HG02623 (cell line): ENCODE measurements at regions not wholly inside any gene's neighbourhood (a gene's known extent, or its start where the extent isn't known, plus 50 kb on each side); places are given as distances from the start of the nearest gene placed in this dataset.

ENCODE experiments used
- ATAC-seq: cut with Tn5 transposase; IDR thresholded peaks from one replicate; pipeline ENCODE4 v1.9.1; 2021; ENCODE audit warnings: moderate library complexity; ENCODE audit not compliant: unreplicated experiment

DNA sequence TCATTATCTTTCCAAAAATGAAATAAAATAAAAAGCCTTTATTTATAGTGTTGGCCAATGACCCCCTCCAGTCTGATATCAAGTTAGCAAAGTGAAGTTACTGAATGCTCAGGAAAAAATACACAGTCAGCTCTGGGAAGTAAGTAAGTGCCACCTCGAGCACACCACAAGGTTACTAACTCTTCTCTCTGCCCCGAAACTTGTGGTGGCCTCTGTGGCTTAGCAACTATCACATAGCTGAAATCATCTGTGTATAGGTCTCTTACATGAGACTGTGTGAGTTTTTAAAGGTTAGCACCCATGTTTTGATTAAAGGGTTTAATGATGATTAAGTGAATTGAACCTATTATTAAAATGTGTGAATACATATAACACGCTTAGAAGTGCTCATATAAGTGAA is 161.4 kb upstream of the KLF4 start:
- ATAC-seq = no peak

DNA sequence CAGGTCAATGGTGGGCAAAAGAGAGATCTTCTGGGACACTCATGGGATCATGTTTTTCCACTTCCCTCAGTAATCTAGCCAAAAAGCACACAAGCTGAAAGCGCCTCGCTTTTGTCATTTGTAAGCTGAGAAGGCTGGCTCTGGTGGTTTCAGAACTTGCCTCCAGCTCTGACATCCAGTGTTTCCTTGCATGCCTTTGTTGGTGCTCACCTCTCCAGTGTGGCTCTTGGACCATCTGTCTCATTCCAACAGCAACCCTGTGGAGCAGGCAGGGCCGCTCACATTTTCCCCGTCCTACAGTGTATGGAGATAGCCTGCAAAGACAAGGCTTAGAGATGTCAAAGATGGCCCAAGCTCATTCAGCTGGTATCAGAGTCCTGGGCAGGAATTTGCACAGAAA is 160.8 kb upstream of the KLF4 start:
- ATAC-seq = no peak

DNA sequence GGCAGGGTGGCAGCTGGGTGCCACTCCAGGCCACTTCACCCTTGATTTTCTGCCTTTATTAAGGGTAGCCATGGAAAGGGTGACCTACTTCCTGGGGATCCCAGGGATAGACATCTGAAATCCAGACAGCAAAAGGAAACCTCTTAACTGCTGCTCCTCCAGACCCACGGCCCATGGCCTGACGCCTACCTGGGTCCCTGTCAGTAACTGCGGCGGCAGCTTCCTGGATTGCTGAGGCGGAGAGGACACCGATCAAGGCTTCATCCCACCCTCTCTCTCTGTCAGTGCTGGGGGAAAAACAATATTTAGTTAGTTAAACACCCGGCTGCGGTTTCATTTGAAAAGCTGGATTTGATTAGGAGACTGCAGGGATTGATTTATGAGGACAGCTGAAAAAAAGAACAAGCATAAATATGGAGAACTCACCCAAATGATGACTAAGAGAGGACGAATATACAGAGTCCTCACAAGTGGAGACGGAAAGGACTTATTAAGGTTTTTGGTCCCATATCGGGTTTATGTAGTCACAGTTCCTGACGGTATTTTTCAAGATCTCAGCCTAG is 158.7 kb upstream of the KLF4 start:
- ATAC-seq = no peak

DNA sequence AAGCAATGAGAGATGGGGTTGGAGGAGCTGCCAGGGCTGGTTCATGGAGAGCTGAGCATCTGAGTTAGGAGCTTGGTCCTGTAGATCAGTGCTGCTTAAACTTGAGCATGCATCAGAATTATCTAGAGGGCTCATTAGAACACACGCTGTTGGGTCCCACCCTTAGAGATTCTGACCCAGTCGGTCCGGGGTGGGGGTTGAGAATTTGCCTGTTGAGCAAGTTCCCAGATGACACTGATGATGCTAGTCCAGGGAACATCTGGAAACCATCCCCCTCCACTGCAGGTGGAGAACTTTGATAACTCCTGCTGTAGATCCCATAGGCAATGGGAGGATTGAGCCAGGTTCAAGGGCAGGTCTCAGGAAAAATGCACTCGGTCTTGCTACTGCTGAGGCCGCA is 158.0 kb upstream of the KLF4 start:
- no peak for ATAC-seq

DNA sequence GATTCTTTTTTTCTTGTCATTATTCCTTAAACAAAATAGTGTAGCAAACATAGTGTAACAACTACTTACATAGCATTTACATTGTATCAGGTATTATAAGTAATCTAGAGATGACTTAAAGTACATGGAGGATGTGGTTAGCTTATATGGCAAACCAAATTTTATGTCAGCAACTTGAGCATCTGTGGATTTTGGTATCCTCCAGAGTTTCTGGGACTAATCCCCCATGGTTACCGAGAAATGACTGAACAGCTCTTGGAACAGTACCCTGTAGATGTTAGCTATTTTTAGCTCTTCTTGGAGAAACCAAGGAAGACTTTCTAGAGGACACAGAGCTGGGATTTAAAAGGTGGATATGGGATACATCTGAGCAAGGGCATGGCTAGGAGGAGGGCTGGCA is 157.6 kb upstream of the KLF4 start:
- no peak for ATAC-seq

DNA sequence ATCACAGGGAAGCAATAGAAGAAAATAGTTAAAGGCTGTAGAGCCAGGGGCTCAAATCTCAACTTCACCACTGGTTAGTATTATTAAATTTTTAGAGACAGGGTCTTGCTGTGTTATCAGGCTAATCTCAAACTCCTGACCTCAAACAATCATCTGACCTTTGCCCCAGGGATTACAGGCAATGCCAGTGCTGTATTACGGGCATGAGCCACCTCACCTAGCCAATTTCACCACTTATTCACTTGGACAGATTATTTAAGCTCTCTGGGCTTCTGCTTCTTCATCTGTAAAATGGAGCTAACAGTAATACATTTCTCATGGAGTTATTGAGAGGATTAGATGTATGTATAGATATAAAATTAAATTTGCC is 155.9 kb upstream of the KLF4 start:
- no peak for ATAC-seq

DNA sequence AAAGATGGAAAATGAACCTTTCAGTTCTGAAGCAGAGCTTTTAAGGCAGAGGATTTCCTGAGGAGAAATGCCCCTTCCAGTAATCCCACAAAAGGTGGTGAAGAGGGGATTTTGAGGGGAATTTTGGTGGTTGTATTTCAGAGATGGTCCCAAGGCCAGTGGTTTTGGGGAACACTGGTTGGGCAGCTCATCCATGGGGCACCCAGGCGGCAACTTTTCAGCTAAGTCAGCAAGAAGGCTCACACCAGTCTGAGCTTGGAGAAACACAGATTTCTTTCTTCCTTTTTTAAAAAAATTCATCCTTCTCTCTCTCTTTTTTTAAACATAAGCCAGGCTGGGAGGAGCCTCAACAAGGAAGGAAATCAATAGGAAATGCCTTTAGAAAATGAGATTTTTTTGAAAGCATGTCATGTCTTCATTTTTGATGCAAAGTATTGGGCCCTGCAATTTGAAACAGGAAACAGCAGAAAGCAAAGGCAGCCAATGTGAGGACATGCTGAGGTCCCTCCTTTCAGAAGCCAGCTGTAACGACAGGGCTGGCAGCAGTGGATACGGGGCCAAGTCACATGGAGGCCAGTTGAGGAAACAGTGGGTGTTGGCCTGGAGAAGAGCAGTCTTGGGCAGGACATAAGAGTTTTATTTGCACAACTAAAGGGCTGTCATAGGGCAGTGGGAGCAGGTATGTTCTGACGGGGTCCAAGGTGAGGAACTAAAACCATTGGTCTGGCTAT is 155.3 kb upstream of the KLF4 start:
- ATAC-seq = no peak

DNA sequence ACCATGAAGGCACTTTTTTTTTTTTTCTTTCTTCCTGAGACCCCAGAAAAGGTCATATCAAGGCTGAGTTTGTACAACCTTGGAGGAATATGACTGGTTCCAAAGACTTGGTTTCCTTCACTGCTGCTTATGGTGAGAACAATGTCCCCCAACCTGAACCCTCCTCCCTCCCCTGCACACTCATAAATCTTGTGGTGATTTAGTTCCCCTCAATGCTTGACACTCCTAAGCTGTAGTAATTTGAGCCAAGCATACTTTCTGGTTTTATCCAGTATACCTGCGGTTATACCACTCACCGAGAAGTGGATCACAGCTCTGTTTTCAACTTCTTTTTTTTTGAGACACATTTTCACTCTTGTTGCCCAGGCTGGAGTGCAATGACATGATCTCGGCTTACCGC is 149.9 kb upstream of the KLF4 start:
- no peak for ATAC-seq

DNA sequence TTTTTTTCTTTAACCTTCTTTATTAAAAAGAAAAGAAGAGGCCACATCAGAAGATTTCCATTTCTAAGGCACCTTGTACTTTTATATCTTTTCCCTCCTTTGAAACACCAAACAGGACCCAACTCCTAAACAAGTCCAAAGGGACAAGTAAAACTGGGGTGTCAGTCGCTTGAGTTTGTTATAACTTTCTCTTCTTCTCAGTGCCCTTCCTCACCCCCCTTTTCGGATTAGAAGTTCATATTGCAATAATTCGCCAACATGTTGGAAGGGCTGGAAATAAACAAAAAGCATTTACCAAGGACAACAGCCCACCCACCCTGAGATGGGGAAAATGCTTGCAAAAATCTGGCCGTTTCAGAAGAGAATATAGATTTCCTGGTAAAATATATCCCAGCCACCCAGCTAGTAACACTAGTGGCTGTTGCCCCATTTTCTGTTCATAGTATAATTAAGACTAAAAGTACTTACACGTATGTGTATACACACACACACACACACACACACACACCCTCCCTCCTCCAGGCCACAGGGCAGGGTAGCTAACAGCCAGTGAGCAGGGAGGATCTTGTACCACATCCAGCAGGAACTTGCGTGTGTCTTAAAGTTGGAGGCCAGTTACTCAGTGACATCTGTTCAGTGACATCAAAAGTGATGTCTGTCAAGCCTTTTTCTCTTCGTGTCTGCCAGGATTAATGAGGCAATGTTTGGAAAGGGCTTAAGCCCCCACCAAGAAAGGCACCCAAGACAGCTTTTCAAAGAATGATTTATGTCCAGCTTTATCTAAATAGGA is 149.1 kb upstream of the KLF4 start:
- no peak for ATAC-seq

DNA sequence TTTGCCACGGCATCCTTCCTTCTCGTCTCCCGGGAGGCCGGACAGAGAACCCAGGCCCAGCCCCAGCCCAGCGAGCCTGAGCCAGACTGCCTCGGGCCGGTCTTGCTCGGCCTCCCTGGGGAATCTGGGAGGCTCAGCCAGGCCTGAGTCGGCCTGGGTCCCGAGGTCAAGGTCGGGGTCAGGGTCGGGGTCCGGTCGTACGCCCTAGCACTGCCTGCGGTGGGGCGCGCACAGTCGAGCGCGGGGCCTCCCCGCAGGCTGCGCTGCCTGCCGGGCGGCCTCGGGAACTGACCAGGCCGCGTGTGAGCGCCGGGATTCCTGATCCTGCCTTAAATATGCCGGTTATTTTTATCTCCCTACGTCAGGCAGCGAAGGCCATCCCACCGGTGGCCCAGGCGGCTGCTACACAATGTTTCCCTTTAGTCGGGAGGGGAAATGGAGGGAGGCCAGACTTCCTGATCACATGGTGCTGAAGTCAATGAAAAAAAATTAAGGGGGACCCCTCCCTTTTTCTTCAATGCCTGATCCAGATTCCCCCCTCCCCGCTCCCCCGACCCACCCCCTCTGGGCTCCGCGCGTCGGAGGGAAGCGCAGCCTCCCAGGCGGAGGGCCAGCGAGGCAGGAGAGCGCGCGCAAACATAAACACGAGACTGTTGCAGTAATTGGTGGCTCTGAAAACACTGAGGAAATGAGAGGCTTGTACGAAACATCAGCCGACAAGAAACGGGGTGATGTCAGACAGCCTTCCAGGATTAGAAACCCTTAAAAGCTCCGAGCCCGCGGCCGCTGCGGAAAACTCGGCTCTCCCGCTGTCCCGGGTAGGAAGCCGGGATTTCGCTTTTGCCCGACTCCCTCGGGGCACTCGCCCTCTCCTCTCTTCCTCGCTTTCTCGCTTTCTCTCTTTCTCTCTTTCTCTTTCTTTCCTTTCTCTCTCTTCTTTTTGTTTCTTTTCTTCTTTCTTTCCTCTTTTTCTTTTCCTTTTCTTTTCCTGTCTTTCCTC is 148.2 kb upstream of the KLF4 start:
- no peak for ATAC-seq

DNA sequence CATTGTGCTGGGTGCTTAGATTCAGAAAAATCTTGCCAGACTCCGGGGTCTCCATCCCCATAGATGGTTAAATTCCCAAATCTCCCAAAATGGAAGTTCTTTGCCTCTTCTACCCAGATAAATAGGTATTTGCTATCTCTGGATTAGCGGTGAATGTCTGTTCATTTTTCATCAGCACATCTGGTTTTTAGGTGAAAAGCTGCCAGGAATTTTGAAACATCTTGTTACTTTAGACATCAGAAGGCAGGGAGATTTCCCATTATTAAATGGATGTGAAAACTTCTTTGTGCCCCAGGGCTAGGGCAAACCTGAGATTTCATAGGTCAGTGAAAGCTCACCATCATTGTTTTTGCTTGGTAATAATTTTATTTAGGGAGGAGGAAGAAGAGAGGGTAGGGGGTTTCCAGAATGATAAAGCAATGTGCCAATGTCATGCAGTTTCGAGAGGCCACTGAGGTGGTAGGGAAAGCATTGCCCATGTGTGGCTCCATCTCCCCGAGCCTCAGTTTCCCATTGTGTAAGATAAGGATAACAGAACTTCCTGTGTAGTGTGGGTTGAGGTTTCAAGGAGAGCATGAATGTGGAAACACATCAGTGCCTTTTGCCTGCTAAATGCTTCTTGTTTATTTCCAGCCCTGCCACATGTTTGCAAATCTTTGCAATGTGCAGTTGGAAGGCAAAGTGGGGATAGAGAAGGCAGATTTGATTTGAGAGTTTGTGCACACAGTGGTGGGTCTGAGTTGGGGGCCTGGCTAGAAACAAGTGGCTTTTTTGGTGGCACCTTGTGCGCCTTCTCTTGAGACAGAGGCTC is 147.2 kb upstream of the KLF4 start:
- no peak for ATAC-seq

DNA sequence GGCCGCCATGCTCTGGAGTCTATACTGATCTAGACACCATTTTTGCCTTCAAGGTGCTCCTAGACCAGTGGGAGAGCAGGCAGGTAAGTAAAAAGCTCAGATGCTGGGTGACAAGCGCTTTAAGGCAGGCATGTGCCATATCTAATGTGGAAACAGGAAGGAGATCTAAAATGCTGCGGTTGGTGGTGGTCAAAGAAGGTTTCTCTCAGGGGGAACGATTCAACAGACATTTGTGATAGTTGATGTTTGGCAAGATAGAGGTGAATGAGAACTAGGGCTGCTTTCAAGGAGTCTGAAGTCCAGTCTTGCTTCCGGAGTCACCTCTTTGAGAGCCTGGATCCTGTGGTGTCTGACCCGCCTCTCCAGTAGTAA is 146.2 kb upstream of the KLF4 start:
- no peak for ATAC-seq

DNA sequence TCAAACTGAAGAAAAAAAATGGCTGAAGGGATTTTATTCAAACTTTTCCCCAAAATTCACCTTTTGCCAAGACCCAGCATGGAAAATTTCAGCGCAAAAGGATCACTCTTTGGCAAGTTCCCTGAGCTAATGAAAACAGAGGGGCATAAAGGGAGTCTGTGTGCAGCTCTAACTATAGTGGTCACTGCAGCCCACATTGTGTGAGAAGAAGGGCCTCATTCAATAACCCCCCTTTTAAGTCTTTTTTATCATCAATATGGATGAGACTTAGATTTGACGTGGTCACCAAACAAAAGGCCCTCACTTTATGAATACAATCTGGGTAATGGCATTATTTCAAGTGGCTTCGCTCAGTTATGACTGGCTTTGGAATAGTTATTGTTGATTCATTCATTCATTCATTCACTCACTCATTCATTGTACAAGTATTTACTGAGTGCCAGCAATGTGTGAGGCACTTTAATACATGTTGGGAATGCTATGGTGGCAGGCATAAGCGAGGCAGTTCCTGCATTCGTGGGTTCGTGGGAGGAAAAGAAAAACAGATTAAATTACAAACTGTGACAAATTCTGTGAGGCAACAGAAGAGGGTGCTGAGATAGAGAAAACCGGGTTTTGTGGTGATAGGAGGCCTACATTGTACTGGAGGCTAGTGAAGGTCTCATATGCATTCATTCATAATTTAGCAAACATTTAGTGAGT is 145.7 kb upstream of the KLF4 start:
- no peak for ATAC-seq

DNA sequence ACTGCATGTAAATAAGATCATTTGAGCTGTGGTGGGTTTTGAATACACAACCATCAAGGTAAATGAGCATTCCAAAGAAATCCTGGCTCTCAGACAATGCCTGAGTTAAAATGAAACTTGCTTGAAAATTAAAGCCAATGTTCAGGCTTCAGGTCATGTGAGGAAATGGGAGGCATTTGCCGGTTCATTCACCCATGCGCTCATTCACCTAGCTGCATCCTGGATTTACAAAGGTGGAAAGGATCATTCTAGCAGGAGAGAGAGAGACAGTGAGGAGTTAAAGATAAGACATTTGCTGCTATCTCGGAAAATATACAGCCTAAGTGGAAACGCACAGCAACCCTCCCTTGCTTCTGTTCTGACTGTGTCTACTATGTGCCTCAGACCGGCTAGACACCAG is 143.8 kb upstream of the KLF4 start:
- ATAC-seq = no peak

DNA sequence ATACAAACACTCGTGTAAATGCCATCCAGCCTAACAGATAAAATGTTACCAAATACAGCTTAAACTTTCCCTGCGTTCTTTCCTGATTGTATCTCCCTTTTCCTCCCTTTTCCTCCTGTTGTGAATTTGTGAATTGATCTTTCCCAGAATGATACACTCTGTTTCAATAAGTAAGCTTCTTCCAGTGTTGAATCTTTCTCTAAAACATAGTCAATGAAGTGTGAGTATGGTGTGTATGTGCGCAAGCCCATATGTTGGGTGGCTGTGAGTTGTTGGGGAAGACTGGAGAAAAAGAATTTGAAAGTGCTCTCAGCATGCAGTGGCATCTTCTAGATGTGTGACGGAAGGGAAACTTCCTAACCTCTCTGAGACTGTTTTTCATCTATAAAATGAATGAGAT is 143.1 kb upstream of the KLF4 start:
- no peak for ATAC-seq

DNA sequence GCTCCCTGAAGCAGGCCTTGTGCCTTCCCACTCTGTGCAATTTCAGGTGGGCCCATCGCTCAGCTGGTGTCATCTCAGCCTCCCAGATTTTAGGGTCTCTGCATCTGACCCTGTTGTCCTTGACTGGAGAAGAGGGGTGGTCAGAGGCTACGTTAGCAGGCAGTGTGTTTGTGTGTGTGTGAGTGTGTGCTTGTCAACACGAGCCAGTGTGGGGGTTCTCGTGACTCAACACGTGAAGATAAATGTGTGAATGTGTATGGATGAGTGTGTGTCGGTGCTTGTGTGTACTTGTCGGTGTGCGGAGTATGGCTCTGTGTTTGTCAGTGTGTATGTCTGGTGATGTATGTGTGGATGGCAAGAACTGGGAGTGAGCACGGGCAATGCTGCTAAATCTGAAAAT is 142.6 kb upstream of the KLF4 start:
- no peak for ATAC-seq

DNA sequence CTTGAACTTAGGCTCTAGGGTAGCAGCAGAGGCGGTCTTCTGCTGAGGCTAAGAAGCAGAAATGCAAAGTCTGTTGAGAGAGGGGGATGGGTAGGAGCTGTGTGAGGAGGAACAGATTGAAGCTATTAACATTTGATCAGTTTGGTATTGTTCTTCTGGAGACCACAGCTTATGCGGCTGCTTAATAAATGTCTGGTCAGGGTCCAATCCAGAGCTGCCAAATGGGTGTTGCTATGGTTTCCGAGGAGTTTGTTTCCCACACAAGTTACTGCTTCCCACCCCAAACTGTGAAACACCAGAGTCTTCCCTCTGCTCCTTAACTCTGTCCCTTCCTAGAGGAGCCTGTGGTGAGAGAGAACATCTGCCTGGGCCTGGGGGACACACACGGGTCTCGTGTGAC is 142.2 kb upstream of the KLF4 start:
- ATAC-seq = no peak

DNA sequence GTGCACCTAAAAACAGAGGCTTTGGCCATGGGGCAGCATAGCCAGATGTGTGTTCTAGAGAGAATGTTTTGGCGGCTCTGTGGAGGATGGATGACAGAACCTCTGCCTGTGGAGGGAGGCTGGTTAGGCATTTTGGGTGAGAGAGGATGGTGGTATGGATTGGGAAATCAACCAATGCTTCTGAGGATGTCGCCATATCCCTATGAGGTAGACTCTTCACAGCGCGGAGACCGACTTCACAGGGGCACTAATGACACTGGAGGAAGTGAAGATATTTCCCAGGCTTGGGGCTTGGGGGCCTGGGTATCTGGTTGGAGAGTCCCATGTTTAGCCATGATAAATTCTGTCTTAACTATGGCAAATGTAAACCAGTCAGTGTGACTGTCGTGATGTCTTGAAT is 140.6 kb upstream of the KLF4 start:
- no peak for ATAC-seq

DNA sequence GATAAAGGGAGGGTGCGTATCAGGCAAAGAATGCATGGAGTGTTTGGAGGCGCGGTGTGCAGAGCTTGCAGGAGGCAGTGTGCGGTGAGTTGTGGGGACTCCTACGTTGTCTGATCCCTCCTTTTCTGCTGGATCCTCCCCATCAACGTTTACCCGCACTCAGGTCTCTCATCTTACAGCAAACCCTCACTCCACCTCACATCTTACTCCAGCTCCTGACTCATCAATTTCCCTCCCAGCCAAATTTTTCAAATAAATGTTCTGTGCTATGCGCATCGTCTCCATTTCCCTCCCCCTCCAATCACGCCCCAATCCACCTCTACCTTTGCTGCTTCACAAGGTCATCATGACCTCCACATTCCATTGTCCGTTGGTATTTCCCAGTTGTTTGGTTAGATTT is 138.9 kb upstream of the KLF4 start:
- no peak for ATAC-seq

DNA sequence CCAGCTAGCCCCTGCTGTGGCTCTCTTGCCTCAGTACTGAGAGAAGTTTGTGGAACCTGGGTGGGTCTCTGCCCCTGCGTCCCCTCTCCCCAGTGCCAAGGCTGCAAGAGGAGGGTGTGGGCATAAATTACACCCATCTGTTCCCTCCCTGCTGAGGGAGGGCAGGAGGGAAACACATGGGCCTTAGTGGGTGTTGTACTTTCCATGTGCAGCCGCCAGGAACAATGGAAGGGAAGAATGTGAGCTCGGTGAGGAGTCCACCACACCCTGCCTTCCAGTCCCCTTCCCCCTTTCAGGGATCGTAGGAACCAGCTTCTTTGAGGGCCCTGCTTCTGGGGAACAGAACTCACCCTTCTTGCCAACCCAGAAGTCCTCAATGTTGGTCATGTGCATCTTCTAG is 138.2 kb upstream of the KLF4 start:
- no peak for ATAC-seq
